ENCODE measurements at regions not wholly inside any gene's neighbourhood (a gene's known extent, or its start where the extent isn't known, plus 50 kb on each side); places are given as distances from the start of the nearest gene placed in this dataset.

DNA sequence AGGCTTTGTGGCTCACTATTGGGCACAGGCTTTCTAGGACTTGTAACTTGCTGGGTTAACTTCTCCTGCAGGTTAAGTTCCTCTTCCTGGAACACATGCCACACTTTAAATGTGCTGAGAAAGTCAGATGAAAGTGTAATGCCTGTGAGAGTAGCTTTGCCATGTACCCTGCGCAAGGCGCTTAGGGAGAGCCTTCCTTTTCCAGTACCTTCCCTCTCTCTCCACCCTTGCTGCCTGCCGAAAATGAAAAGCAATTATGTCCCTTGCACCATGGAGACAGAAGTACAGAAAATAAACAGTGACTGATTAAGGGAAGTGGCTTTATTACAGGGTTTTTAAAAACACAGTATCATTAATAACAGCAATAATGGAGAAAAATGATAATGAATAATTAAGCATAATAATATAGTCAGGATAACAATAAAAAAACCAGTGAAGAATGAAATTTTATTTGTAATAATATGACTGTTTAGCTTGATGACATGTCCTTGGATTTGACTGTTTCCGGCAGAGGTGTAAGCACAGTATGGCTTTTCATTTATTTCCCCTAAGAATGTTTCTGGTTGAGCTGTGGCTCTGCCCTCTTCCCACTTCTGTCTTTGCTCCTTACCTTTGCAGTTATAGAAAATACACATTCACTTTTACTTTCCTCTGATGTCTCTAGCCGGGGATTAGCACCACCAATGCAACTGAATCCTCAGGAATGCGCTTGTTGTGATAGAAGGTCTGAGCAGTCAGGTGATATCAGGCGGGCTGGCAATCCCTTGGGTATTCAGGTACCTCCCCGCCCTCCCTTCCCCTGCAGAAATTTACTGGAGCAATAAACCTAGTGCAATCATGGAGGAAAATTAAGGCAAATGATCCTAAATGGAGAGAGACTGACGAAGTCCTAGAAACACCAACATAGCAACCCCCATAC, 472.3 kb upstream of the CITED2 start:
- no peak for DNase-seq

GRCh38 chr6:139844907-139845306, 470.5 kb upstream of the CITED2 start:
- no peak for DNase-seq

DNA sequence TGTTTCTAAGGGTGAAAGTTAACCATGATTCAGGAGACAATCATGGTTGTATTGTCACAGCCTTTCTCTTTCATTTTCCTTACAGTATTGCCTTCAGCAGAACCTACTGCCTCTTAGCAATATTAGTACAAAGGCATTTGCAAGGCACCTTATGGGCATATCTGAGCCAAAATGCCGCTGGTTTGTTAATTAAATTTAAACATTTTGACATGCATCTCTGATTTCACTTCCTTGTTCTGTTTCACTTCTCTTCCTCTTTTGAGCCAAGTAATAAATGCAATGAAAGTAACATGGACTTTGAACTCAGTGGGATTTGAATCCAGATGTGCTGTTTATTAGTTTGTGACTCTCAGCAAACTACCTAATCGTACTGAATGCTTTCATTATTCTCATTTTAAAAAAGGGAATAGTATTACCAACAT, 467.4 kb upstream of the CITED2 start:
- DNase-seq, result no peak

DNA sequence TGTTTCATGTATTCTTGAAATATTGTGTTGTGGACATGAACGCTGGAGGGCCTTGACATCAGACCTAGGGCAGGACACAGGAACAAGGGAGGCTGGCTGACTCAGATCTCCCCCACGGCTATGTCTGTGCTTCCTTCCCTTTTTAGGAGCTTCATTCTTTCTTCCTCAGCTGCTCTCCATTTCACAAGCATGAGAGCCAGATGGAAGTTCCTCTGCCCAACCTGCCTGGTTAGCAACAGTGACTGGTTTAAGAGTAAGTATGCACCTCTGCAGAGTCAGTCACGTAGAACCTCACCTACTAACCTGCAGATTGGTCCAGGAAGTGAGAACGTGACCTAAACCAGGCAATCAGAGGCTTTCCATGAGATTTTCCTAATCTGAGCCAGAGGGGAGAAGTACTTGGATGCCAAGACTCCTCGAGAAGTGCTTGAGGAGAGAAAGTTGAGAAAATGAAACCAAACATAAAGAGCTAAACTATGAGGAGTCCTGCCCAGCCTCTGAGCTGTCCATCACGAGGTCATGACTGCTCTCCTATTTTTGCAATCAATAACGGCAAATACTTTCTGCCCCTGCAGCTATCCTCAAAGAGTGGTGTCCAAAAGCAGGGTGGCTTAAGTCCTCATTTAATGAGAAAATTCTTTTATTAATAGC, 465.2 kb upstream of the CITED2 start:
- peak; percentile 12 for DNase-seq

GRCh38 chr6:139834232-139834631, 459.8 kb upstream of the CITED2 start:
- DNase-seq, result no peak

DNA sequence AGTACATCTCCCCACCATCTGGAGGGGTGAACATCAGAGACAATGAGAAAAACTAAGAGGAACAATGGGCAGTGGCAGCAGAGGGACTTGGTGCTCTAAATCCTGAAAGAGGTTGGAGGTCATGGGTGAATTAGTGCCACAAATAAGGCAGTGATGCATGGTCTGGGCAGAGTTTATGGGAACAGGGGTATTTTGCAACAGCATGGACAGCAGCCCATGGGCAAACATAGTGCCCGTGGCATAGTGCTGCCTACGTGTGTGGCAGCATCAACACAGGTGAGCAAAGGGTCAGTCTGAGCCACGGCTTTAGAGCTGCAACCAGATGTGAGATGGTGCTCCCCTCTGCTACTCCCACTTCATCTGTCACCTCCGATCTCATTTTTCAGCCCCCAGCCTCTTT, 459.1 kb upstream of the CITED2 start:
- no peak for DNase-seq

DNA sequence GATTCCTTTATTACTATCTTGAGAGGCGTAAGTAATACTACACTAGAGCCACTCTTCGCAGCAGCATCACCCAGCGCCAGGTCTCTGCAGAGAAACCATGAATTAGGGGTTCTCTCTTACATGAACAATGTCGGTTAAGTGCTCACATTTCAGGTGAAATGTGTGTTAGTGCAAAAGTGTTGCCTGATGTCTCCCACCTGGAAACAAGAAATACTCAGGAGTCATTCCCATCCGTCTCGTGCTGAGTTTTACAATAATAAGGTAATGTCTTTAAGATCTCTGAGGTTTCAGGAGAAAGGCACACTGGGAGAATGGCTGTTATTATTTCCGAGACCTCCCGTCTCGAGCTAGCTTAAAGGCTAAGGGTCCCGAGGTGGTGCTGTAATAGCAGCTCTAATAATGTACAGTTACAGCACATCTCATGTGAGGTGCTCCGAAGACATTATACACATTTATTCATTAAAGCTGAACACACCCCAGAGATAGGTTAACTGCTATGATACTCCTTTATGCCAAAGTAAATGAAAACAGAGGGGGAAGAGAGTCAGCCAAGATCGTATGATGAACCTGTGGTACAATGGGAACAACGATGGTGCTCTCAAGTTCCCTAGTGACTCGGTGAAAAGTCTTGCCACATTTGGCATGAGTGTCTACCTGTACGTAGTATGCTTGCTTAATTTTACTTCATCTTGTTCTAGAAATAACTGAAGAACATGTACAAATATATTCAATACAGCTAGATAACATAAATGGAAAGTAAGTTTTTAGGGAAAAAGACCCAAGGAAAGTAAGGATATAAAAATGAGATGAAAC, 458.3 kb upstream of the CITED2 start:
- no peak for DNase-seq

DNA sequence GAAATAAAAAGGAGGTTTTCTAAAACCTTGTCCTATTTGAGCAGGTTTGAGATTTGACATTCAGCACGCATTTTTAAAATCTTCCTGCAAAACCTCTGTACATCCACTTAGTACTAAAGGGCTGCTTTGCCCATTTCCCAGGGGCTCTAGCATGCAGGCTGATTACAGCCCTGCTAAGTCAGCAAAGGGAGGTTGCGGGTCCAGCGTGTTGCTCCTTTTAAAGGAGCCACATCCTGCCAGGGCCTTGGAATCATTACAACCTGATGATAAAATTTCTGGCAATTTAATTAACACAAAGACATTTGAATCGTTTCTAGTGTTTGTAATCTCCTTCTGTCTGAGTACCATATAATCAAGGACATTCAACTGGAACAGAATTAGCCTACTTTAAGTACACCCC, 455.1 kb upstream of the CITED2 start:
- no peak for DNase-seq

GRCh38 chr6:139828751-139829519, 454.5 kb upstream of the CITED2 start:
- no peak for DNase-seq

GRCh38 chr6:139825935-139826374, 451.5 kb upstream of the CITED2 start:
- DNase-seq, result peak; percentile 43

DNA sequence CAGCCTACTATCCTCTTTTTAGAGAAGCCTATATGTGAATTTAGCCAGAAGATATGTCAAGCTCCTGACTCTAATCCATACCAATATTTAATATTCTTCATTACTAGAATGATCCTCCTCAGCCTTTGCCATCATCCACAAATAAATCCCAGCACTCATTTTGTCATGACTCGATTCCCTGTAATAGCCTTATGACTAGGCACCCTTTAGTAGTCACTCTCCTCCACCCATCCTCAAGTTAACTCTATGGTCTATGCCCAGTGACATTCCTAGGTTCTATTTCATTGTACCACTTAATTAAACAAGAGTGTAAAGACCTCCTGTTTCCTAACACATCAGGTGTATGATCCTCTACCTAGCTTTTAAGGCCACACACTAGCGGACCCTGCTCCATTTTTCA, 450.4 kb upstream of the CITED2 start:
- DNase-seq, result no peak

DNA sequence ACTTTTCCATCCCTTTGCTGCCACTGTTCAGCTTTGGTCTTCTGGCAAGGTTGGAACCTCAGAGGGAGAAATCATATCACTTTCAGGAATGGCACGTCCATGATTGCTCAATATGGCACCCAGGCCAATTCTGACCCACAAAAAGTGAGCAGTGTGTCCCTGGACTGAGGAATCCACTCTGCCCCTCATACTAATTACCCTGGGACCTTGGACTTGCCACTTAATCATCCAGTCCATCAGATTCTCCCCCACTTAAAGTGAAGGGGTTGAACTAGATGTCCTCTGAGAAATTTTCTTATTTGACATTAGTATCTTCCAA, 449.3 kb upstream of the CITED2 start:
- no peak for DNase-seq

DNA sequence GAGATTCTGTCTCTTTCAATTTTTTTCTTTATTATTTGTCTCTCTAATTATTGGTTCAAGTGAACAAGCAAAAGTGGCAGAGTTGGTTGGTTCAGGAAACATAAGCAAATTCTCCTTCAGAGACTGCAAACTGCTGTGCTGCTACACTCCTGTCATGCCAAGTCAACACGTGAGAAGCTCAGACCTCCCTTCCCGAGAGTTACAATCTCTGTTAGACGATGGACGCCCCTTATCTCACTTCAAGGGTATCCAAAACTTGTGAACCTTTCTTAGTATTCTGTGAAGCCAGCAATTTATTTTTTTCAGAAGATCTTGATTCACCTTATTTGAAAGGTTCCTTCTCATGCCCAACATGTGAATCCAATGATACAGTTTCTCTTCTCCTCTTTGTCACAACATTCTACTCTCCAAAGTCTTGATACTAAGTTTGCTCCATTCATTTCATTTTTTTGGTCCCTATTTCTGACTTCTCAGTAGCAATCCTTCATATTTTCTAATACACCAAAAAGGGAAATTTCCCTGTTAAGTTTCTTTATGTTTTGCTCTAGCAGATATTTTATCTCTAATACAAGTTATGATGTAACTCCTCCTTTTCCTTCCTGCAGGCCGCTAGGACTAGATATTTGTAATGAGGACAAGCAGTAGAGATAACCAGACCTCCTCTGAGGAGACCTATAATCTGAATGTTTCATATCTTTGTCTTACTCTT, 448.8 kb upstream of the CITED2 start:
- peak; percentile 68 for DNase-seq

- no peak for DNase-seq
These were observed 447.3 kb upstream of the CITED2 start for GRCh38 chr6:139821676-139822223.

DNA sequence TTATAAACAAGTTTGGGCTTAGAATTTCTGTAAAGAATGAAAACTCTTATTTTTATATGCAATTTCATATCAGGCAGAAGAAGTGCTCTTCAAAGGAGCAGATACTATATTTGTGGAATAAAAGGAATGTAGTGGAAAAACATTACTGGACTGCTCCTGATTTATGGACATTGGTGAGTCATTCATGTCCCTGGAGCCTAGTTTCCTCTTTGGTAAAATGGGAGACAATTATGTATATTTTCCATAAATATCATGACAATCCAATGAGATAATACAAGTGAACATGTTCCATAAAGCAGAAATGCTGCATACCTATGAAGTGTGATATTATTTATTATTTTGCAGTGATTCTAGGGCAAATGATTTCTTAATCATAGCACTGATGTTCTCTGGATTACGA, 445.8 kb upstream of the CITED2 start:
- DNase-seq, result no peak

GRCh38 chr6:139819776-139820175, 445.3 kb upstream of the CITED2 start:
- no peak for DNase-seq

DNA sequence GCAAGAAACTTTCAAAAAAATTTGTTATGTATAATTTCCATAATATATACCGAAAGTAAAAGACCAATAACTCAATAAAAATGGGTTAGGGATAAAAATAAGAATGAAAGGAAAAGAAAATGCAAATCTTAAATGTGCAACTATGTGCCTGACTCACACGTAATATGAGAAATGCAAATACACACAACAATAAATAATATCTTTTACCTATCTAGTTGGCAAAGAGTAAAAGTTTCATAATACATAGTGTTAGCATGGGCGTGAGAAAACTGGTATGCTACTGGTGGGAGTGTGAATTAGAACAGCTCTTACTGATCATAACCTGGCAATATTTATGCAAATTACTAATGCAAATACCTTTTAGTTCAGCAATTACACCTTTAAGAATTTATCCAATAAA, 438.5 kb upstream of the CITED2 start:
- DNase-seq, result no peak

GRCh38 chr6:139801571-139802321, 427.3 kb upstream of the CITED2 start:
- peak; percentile 18 for DNase-seq

GRCh38 chr6:139800837-139801236, 426.4 kb upstream of the CITED2 start:
- no peak for DNase-seq

GRCh38 chr6:139790527-139790926, 416.1 kb upstream of the CITED2 start:
- DNase-seq, result no peak

DNA sequence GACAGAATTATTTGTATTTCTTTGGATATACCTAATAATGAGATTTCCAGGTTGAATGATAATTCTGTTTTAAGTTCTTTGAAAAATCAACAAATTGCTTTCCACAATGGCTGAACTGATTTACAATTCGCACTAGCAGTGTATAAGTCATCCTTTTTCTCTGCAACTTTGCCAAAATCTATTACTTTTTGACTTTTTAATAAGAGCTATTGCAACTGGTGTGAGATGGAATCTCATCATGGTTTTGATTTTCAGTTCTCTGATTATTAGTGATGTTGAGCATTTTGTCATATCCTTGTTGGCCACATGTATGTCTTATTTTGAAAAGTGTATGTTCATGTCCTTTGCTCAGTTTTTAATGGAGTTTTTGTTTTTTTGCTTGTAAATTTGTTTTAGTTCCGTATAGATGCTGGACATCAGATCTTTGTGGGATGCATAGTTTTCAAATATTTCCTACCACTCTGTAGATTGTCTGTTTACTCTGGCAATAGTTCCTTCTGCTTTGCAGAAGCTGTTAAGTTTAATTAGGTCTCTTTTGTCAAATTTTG, 409.8 kb upstream of the CITED2 start:
- DNase-seq, result no peak

All from hematopoietic multipotent progenitor cell treated with erythropoietin and hydrocortisone succinate and interleukin-3 and kit ligand, for 8 days (in vitro differentiated cells).